Parathyroid adenoma (tissue), 2 donors: ENCODE measurements at regions not wholly inside any gene's neighbourhood (a gene's known extent, or its start where the extent isn't known, plus 50 kb on each side); places are given as distances from the start of the nearest gene placed in this dataset.

Experiments
- H2AFZ ChIP-seq: fragments of 300-600 bp; sonication (generic); one replicate; pipeline ENCODE4 v1.7.0; 2017; ENCODE audit warnings: antibody characterized with exemption, mild to moderate bottlenecking
- H3K27ac ChIP-seq: fragments of 300-600 bp; sonication (generic); one replicate; pipeline ENCODE4 v1.7.0; 2017
- H3K27me3 ChIP-seq: fragments of 300-600 bp; sonication (generic); one replicate; pipeline ENCODE4 v1.7.0; 2017; ENCODE audit warnings: low read length; ENCODE audit not compliant: control insufficient read depth, insufficient read depth
- H3K36me3 ChIP-seq: fragments of 300-600 bp; sonication (generic); one replicate; pipeline ENCODE4 v1.7.0; 2017; ENCODE audit warnings: low read length; ENCODE audit not compliant: control insufficient read depth, insufficient read depth
- H3K4me1 ChIP-seq: fragments of 300-600 bp; sonication (generic); one replicate; pipeline ENCODE4 v1.7.0; 2017; ENCODE audit warnings: control low read depth
- H3K4me2 ChIP-seq: fragments of 300-600 bp; sonication (generic); one replicate; pipeline ENCODE4 v1.7.0; 2017; ENCODE audit warnings: low read length
- H3K4me3 ChIP-seq: fragments of 300-600 bp; sonication (generic); one replicate; pipeline ENCODE4 v1.7.0; 2017; ENCODE audit warnings: low read depth, low read length
- H3K79me2 ChIP-seq: fragments of 300-600 bp; sonication (generic); one replicate; pipeline ENCODE4 v1.7.0; 2017; ENCODE audit warnings: control low read depth
- H3K9ac ChIP-seq: fragments of 300-600 bp; sonication (generic); one replicate; pipeline ENCODE4 v1.7.0; 2017; ENCODE audit warnings: mild to moderate bottlenecking
- H3K9me3 ChIP-seq: fragments of 300-600 bp; sonication (generic); one replicate; pipeline ENCODE4 v1.7.0; 2017; ENCODE audit warnings: low read length; ENCODE audit not compliant: control insufficient read depth
- TF ChIP-seq, protein P1 (sequence below): fragments of 300-600 bp; sonication (generic); IDR thresholded peaks from one replicate; pipeline ENCODE4 v1.7.0; 2017; ENCODE audit warnings: antibody characterized with exemption, mild to moderate bottlenecking
- donor health status: primary hyperparathyroidism.

DNA sequence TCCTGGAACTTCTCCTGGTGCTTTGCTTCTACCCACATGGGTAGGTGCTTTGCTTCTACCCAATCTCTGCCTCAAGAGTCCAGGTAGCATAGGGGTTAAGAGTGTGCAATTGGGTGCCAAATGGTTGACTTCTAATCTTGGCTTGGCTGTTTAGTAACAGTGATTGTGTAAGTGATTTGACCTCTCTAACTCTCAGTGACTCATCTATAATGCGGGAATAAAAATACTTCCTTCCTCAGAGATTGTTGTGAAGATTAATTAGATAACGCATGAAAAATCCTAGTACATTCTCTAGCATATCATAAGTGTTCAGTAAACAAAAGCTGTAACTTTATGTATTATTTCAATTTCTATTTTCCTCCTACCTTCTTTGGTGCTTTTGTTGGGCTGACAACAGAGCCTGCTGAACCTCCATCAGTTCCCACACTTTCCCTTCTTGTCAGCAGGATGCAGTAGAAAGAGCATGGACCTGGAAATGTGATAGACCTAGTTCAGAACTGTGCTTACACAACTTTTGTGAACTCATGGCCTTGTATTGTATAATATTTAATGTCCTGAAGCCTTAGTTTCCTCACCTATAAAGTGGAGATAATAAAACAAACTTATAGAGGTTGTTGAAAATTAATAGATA, 72.9 kb upstream of the SMIM36 start:
- Histone ChIP-seq H3K4me3 (no peak overlapping the region), H3K27me3 (no peaks in the 10 kb centered on the region), H3K9ac (no peak overlapping the region), H3K36me3 (no peaks in the 10 kb centered on the region), H3K27ac (no peak overlapping the region), H3K9me3 (no peaks in the 10 kb centered on the region), H3K79me2 (no peaks in the 10 kb centered on the region), H3K4me1 (peaks cover 4% of the 10 kb centered on the region), H3K4me2 (no peak overlapping the region), H2AFZ (no peak overlapping the region)
- TF ChIP-seq, protein P1, sequence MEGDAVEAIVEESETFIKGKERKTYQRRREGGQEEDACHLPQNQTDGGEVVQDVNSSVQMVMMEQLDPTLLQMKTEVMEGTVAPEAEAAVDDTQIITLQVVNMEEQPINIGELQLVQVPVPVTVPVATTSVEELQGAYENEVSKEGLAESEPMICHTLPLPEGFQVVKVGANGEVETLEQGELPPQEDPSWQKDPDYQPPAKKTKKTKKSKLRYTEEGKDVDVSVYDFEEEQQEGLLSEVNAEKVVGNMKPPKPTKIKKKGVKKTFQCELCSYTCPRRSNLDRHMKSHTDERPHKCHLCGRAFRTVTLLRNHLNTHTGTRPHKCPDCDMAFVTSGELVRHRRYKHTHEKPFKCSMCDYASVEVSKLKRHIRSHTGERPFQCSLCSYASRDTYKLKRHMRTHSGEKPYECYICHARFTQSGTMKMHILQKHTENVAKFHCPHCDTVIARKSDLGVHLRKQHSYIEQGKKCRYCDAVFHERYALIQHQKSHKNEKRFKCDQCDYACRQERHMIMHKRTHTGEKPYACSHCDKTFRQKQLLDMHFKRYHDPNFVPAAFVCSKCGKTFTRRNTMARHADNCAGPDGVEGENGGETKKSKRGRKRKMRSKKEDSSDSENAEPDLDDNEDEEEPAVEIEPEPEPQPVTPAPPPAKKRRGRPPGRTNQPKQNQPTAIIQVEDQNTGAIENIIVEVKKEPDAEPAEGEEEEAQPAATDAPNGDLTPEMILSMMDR, result no peak

DNA sequence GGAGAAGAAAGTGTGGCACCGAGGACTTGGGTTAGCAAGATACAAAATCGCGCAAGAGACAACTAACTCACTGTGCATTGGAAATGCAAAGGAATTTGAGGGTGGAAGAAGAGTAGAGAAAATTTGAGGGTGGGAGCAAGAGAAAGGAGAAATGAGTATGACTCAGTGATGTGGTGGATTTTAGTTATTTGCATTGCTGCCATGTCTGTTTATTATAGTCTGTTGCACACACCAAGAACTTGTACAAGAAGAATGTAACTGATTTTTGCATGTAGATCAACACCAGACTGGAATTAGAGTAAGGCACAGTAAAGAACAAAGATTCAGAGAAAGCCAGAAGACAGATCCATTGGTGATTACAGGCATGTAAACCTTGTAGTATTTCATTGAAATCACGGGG, 71.6 kb upstream of the SMIM36 start:
- TF ChIP-seq, protein P1, result no peak
- Histone ChIP-seq H3K79me2 (no peaks in the 10 kb centered on the region), H3K9ac (no peak overlapping the region), H3K4me2 (no peak overlapping the region), H3K27ac (no peak overlapping the region), H3K9me3 (no peaks in the 10 kb centered on the region), H3K4me3 (no peak overlapping the region), H3K36me3 (no peaks in the 10 kb centered on the region), H2AFZ (no peak overlapping the region), H3K27me3 (no peaks in the 10 kb centered on the region), H3K4me1 (peaks cover 4% of the 10 kb centered on the region)

DNA sequence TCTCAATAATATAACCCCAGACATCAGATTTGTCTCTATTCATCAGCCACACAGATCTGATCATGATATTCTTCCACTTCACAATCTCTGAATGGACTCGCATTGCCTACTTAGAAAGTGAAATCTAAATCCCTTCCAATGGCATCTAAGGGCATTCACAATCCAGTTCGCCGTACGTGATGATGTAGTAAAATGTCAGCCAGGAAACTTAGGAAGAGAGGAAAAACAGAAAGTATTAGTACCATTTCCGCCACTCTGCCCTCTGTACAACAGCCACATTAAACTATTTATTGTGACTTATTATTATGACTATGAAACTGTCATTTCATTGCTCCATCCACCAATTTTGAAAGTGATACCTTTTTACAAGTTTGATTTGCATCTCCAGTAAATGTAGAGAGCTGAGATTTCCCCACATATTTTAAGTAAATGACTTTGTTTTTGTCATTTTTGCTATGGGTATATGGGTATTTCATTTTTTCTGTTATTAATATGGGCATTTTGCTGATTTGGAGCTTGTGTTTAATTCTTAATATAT, 69.4 kb upstream of the SMIM36 start:
- Histone ChIP-seq H3K27ac (no peak overlapping the region), H2AFZ (no peak overlapping the region), H3K9me3 (no peaks in the 10 kb centered on the region), H3K36me3 (no peaks in the 10 kb centered on the region), H3K4me3 (no peak overlapping the region), H3K4me2 (no peak overlapping the region), H3K79me2 (no peaks in the 10 kb centered on the region), H3K9ac (no peak overlapping the region), H3K27me3 (no peaks in the 10 kb centered on the region), H3K4me1 (peaks cover 4% of the 10 kb centered on the region)
- TF ChIP-seq, protein P1, result no peak

DNA sequence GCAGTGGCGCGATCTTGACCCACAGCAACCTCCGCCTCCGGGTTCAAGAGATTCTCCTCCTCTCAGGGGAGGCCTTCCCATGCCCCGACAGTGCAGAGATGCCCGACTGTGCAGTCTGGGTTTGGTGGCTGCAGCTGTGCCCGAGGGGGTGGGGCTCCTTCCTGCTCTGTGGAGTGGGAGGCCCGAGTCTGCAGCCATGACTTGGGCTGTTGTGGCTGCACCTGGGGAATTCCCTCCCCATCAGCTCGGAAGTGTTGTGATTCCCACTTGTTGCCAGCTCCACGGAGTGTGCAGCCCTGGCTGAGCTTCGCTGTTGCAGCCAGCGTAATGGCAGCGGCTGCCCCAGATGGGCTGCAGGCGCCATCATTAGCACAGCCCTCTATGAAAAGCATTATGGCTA, 66.4 kb upstream of the SMIM36 start:
- H3K4me2 ChIP-seq, result no peak overlapping the region
- no peak overlapping the region for H3K9ac ChIP-seq
- H3K79me2 ChIP-seq, result no peaks in the 10 kb centered on the region
- no peak overlapping the region for H2AFZ ChIP-seq
- no peaks in the 10 kb centered on the region for H3K4me1 ChIP-seq
- H3K36me3 ChIP-seq, result no peaks in the 10 kb centered on the region
- H3K27me3 ChIP-seq, result no peaks in the 10 kb centered on the region
- H3K4me3 ChIP-seq, result no peak overlapping the region
- H3K27ac ChIP-seq, result no peak overlapping the region
- TF ChIP-seq, protein P1, result no peak
- H3K9me3 ChIP-seq, result no peaks in the 10 kb centered on the region

DNA sequence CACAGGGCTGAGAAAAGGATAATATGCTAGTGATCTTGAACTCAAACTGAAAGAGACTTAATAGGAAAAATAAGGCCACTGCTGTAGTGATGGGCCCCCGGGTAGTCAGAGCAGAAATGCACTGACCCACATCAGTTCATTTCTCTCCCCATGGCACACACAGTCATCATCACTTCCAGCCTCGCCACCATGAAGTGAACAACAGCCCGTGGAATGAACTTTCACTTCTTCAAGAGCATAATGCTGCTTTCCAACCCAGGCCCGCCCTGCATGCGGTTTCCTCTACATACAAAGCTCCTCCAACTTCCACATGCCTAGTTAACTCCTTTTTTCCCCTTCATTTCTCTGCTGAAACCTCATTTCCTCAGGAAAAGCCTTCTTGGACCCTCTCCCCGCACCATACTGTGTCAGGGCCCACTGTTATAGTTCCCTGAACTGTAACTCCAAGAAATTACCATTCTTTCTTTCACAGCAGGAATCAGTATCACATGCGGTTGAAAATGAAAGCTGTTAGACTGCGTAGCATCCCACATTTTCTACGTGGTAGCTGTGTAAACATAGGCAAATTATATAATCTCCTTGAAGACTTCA, 65.8 kb upstream of the SMIM36 start:
- no peaks in the 10 kb centered on the region for H3K27me3 ChIP-seq
- H3K4me3 ChIP-seq, result peak overlapping the region; percentile 31
- H3K9ac ChIP-seq, result no peak overlapping the region
- no peaks in the 10 kb centered on the region for H3K4me1 ChIP-seq
- H3K36me3 ChIP-seq, result no peaks in the 10 kb centered on the region
- H3K27ac ChIP-seq, result peak overlapping the region; percentile 37
- H3K9me3 ChIP-seq, result no peaks in the 10 kb centered on the region
- peak overlapping the region; percentile 55 for H3K4me2 ChIP-seq
- TF ChIP-seq, protein P1, result no peak
- no peaks in the 10 kb centered on the region for H3K79me2 ChIP-seq
- peak overlapping the region; percentile 40 for H2AFZ ChIP-seq
